Panc1 (cell line): ENCODE measurements at regions not wholly inside any gene's neighbourhood (a gene's known extent, or its start where the extent isn't known, plus 50 kb on each side); places are given as distances from the start of the nearest gene placed in this dataset.

Source experiments
- TCF7L2 ChIP-seq: IDR thresholded peaks from 2 replicates; pipeline ENCODE4 v1.6.1; 2011; ENCODE audit warnings: mild to moderate bottlenecking, low read depth, low read length, inconsistent platforms
- TF ChIP-seq, protein P1 (sequence below): fragments of 450-650 bp; IDR thresholded peaks from 2 replicates; pipeline ENCODE4 v1.5.1; 2017; ENCODE audit warnings: mild to moderate bottlenecking
- TF ChIP-seq, protein P2 (sequence below), 2 experiments: IDR thresholded peaks; 2 replicates each; pipeline ENCODE4 v1.6.1; 2011 to 2012; ENCODE audit warnings: low read depth in 2 of 2, control low read depth in 1 of 2, low read length in 1 of 2, mild to moderate bottlenecking in 1 of 2, moderate library complexity in 1 of 2; ENCODE audit not compliant: insufficient read depth in 1 of 2

DNA sequence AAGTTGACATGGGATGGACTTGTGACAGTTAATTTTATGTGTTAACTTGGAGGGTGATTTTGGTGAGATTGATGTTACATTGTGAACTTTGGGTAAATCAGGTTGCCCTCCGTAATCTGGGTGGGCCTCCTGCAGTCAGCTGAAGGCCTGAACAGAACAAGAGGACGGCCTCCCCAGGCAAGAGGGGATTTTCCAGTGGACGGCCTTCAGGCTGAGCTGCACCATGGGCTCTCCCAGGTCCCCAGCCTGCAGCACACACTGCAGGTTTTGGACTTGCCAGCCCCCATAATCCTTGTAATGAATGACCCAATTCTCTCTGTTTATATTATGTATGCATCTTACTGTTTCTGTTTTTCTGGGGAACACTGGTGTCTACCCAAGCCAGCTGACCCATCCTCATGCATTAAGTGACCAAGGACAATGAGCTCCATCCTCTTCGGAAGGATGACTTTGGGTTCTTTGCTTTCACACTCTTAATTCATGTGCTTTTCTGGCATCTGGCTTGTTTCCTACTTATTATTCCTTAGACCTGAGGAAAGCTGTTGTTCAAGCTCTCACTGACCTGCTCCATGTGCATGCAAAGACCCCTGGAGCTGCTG, 64.2 kb downstream of the DACT2 start:
- no peak for TF ChIP-seq TCF7L2
- TF ChIP-seq, protein P1, sequence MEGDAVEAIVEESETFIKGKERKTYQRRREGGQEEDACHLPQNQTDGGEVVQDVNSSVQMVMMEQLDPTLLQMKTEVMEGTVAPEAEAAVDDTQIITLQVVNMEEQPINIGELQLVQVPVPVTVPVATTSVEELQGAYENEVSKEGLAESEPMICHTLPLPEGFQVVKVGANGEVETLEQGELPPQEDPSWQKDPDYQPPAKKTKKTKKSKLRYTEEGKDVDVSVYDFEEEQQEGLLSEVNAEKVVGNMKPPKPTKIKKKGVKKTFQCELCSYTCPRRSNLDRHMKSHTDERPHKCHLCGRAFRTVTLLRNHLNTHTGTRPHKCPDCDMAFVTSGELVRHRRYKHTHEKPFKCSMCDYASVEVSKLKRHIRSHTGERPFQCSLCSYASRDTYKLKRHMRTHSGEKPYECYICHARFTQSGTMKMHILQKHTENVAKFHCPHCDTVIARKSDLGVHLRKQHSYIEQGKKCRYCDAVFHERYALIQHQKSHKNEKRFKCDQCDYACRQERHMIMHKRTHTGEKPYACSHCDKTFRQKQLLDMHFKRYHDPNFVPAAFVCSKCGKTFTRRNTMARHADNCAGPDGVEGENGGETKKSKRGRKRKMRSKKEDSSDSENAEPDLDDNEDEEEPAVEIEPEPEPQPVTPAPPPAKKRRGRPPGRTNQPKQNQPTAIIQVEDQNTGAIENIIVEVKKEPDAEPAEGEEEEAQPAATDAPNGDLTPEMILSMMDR, result no peak
- TF ChIP-seq, protein P2, sequence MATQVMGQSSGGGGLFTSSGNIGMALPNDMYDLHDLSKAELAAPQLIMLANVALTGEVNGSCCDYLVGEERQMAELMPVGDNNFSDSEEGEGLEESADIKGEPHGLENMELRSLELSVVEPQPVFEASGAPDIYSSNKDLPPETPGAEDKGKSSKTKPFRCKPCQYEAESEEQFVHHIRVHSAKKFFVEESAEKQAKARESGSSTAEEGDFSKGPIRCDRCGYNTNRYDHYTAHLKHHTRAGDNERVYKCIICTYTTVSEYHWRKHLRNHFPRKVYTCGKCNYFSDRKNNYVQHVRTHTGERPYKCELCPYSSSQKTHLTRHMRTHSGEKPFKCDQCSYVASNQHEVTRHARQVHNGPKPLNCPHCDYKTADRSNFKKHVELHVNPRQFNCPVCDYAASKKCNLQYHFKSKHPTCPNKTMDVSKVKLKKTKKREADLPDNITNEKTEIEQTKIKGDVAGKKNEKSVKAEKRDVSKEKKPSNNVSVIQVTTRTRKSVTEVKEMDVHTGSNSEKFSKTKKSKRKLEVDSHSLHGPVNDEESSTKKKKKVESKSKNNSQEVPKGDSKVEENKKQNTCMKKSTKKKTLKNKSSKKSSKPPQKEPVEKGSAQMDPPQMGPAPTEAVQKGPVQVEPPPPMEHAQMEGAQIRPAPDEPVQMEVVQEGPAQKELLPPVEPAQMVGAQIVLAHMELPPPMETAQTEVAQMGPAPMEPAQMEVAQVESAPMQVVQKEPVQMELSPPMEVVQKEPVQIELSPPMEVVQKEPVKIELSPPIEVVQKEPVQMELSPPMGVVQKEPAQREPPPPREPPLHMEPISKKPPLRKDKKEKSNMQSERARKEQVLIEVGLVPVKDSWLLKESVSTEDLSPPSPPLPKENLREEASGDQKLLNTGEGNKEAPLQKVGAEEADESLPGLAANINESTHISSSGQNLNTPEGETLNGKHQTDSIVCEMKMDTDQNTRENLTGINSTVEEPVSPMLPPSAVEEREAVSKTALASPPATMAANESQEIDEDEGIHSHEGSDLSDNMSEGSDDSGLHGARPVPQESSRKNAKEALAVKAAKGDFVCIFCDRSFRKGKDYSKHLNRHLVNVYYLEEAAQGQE (IDR thresholded peaks at IDR 0.05; ENCODE audit: insufficient read depth in 1 of 2, low read depth in 2 of 2, low read length in 1 of 2), result no peak
